ENCODE measurements at regions not wholly inside any gene's neighbourhood (a gene's known extent, or its start where the extent isn't known, plus 50 kb on each side); places are given as distances from the start of the nearest gene placed in this dataset.

DNA sequence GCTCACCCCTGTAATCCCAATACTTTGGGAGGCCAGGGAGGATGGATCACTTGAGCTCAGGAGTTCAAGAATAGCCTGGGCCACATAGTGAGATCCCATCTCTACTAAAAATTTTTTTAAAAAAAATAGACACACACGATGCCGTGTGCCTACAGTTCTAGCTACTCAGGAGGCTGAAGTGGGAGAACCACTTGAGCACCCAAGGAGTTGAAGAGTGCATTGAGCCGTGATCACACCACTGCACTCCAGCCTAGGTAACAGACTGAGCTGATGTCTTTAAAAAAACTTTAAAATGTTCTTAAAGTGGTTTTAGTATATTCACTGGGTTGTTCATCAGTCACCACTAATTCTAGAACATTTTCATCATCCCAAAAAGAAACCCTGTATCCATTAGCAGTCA, 51.9 kb upstream of the RNF38 start:
- no peak for ATAC-seq (ENCODE audit: low read depth)
- no peaks in the 10 kb centered on the region for H3K9me3 ChIP-seq (ENCODE audit: severe bottlenecking)
- no peaks in the 10 kb centered on the region for H3K36me3 ChIP-seq (ENCODE audit: low read depth)
- TF ChIP-seq, protein P1, sequence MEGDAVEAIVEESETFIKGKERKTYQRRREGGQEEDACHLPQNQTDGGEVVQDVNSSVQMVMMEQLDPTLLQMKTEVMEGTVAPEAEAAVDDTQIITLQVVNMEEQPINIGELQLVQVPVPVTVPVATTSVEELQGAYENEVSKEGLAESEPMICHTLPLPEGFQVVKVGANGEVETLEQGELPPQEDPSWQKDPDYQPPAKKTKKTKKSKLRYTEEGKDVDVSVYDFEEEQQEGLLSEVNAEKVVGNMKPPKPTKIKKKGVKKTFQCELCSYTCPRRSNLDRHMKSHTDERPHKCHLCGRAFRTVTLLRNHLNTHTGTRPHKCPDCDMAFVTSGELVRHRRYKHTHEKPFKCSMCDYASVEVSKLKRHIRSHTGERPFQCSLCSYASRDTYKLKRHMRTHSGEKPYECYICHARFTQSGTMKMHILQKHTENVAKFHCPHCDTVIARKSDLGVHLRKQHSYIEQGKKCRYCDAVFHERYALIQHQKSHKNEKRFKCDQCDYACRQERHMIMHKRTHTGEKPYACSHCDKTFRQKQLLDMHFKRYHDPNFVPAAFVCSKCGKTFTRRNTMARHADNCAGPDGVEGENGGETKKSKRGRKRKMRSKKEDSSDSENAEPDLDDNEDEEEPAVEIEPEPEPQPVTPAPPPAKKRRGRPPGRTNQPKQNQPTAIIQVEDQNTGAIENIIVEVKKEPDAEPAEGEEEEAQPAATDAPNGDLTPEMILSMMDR (IDR thresholded peaks at IDR 0.05; ENCODE audit: poor library complexity, severe bottlenecking) = no peak
- H3K27ac ChIP-seq (ENCODE audit: poor library complexity, severe bottlenecking) = no peak overlapping the region
- peaks cover 2% of the 10 kb centered on the region for H3K4me1 ChIP-seq (ENCODE audit: insufficient read depth, poor library complexity, severe bottlenecking)
- H3K4me3 ChIP-seq (ENCODE audit: severe bottlenecking) = no peak overlapping the region
- H3K27me3 ChIP-seq (ENCODE audit: insufficient read depth, poor library complexity, severe bottlenecking) = no peaks in the 10 kb centered on the region
- DNase-seq (ENCODE audit: low spot score) = no peak

DNA sequence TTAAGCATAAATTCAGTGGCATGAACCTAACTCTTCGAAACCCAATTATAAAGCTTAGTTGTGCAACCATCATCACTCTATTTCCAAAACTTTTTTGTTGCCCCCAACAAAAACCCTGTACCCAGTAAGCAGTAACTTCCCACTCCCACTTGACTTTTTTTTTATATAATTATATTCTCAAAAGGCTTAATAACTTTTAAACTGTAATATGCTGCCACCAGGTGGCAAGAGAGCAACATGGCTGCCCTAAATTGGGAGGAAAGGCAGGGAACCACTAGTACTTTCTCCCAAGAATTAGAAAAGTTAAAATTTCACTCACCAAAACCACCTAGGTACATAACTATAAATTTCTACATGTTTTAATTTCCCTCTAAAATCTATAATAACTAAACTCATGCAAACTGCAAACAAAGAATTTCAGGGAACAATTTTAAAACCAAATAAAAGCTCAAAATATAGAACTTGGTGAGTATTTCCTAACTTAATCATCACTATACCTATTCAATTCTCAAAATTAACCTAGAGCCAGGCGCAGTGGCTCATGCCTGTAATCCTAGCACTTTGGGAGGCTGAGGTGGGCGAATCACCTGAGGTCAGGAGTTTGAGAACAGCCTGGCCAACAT, 50.2 kb upstream of the RNF38 start:
- TF ChIP-seq, protein P1 (IDR thresholded peaks at IDR 0.05; ENCODE audit: poor library complexity, severe bottlenecking) = peak; percentile 85
- DNase-seq (ENCODE audit: low spot score) = no peak
- H3K27me3 ChIP-seq (ENCODE audit: insufficient read depth, poor library complexity, severe bottlenecking) = no peaks in the 10 kb centered on the region
- H3K4me1 ChIP-seq (ENCODE audit: insufficient read depth, poor library complexity, severe bottlenecking) = no peaks in the 10 kb centered on the region
- H3K36me3 ChIP-seq (ENCODE audit: low read depth) = no peaks in the 10 kb centered on the region
- H3K9me3 ChIP-seq (ENCODE audit: severe bottlenecking) = no peaks in the 10 kb centered on the region
- H3K27ac ChIP-seq (ENCODE audit: poor library complexity, severe bottlenecking) = no peak overlapping the region
- no peak; the same call in 2 of the 3 replicates for ATAC-seq (ENCODE audit: low read depth)
- H3K4me3 ChIP-seq (ENCODE audit: severe bottlenecking) = no peak overlapping the region
